Heart right ventricle (tissue), 16 donors: ENCODE measurements at regions not wholly inside any gene's neighbourhood (a gene's known extent, or its start where the extent isn't known, plus 50 kb on each side); places are given as distances from the start of the nearest gene placed in this dataset.

ENCODE experiments used
- ATAC-seq, 8 donors: fragments of 200-7000 bp; cut with Tn5 transposase; one replicate each; pipeline ENCODE4 v1.9.1; 2020; ENCODE audit warnings: mild to moderate bottlenecking in 8 of 8, moderate library complexity in 8 of 8, moderate number of reproducible peaks in 1 of 8
- DNase-seq, 2 donors: peaks; one replicate each; pipeline ENCODE4 v3.0.0-alpha.2; 2020
- H3K27ac ChIP-seq, 10 donors: fragments of 200-600 bp; sonication (generic) in 2 of 10; one replicate each; pipeline versions ENCODE4 v1.5.0 to v1.8.0; 2020 to 2022; ENCODE audit warnings: mild to moderate bottlenecking in 3 of 10
- H3K27me3 ChIP-seq, 7 donors: fragments of 200-600 bp; one replicate each; pipeline ENCODE4 v1.8.0; 2021 to 2022; ENCODE audit warnings: mild to moderate bottlenecking in 2 of 7
- H3K36me3 ChIP-seq, 9 donors: fragments of 200-600 bp; sonication (generic) in 1 of 9; one replicate each; pipeline versions ENCODE4 v1.5.0 to v1.8.0; 2020 to 2022; ENCODE audit warnings: mild to moderate bottlenecking in 2 of 9
- H3K4me1 ChIP-seq, 9 donors: fragments of 200-600 bp; sonication (generic) in 1 of 9; one replicate each; pipeline versions ENCODE4 v1.5.0 to v1.8.0; 2020 to 2022; ENCODE audit warnings: mild to moderate bottlenecking in 4 of 9
- H3K4me3 ChIP-seq, 10 donors: fragments of 200-600 bp; sonication (generic) in 2 of 10; one replicate each; pipeline versions ENCODE4 v1.5.0 to v1.8.0; 2020 to 2022; ENCODE audit warnings: mild to moderate bottlenecking in 7 of 10, moderate library complexity in 2 of 10
- H3K9me3 ChIP-seq, 11 donors: fragments of 200-600 bp in 10 of 11; sonication (generic) in 2 of 11; one replicate each; pipeline versions ENCODE4 v1.5.0 to v1.8.0; 2013 to 2022; ENCODE audit warnings: mild to moderate bottlenecking in 2 of 11, control low read depth in 1 of 11, moderate library complexity in 1 of 11
- CTCF ChIP-seq, 9 donors: fragments of 200-600 bp; sonication (generic) in 2 of 9; IDR thresholded peaks; one replicate each; pipeline versions ENCODE4 v1.5.0 to v1.8.0; 2021 to 2022; ENCODE audit warnings: antibody characterized with exemption in 9 of 9, mild to moderate bottlenecking in 5 of 9, moderate library complexity in 1 of 9
- WGBS, 2 donors: extraction: QIAGEN DNeasy Blood & Tissue Kit; methylation state at CpG; one replicate each; pipeline ENCODE4 v1.1.7; 2013; ENCODE audit warnings: inconsistent platforms in 1 of 2; 5-methylcytosine and 5-hydroxymethylcytosine counted together
- intact Hi-C, 10 donors: fragments of 100-400 bp; cut with DNase I; formaldehyde crosslinking; loops; one replicate each; pipeline versions ENCODE4 v1.11.1 to v1.14.2; 2022
- donor health status: Arrhythmogenic right ventricular cardiomyopathy.
- donor health status: ischemic (EF 13 %, LVEDD 7.1; RV severe dilation, severe dysfunction).
- donor health status: healthy with polysubstance abuse.
- donor health status: DM: no; HTN: yes; CAD: no.
- donor health status: DM: no; HTN: no; CAD: no.
- donor health status: ischemic (EF 25% LVEDD 6.9; RV normal size, moderate dysfunction).
- donor health status: ischemic (EF 25% LVEDD 5.7; RV mildly dilated, moderate dysfunction).
- donor health status: healthy.
- donor health status: DM: yes; HTN: yes; CAD: no.
- donor health status: Ischemic cardiomyopathy.
- donor health status: ischemic (EF 35%, LVEDD 5.7; RV mildly dilated, moderate dysfunction).
- donor health status: nonischemic (EF 11% LVEDD 7.7; RV severe dilation, severe dysfunction).
- donor health status: DM: yes; HTN: yes; CAD: no.
- donor health status: PGD.
- donor health status: ischemic (EF 29% LVEDD 5.4; RV normal size, mild dysfunction).
- donor health status: nonischemic (EF 23%, LVEDD 6.1; RV moderate dilation, normal function).

GRCh38 chr15:96544162-96544756 is 213.8 kb downstream of the NR2F2 start:
- Histone ChIP-seq H3K27me3 (peaks cover 0 to 3% (median 0%) of the 10 kb centered on the region in 7 donors), H3K4me3 (no peak overlapping the region), H3K9me3 (no peaks in the 10 kb centered on the region), H3K36me3 (no peaks in the 10 kb centered on the region), H3K27ac (no peak overlapping the region), H3K4me1 (no peaks in the 10 kb centered on the region)
- no peak for ATAC-seq
- intact Hi-C loops: loop anchor here in 3 of 10 donors (2.0 to 10.0 kb wide), 3 partner anchors 21 to 583 kb away; no protein-coding TSS in a partner anchor
- no peak for TF ChIP-seq CTCF (IDR thresholded peaks at IDR 0.05)
- no peak for DNase-seq
- WGBS, 2 donors: 79 to 80% methylated on average over 5 of the region's 5 CpGs

- WGBS, 2 donors: 95 to 100% methylated on average over 1 of the region's 1 CpG
Observed at GRCh38 chr15:96549136-96549535, 218.6 kb downstream of the NR2F2 start.

GRCh38 chr15:96551196-96551595 is 220.7 kb downstream of the NR2F2 start:
- intact Hi-C loops: loop anchor here in 1 of 10 donors (10.0 kb wide), 1 partner anchor 64 kb away; no protein-coding TSS in a partner anchor
- Histone ChIP-seq H3K9me3 (no peaks in the 10 kb centered on the region), H3K36me3 (no peaks in the 10 kb centered on the region), H3K27me3 (peaks cover 0 to 12% (median 0%) of the 10 kb centered on the region in 7 donors), H3K4me3 (no peak overlapping the region), H3K27ac (no peak overlapping the region), H3K4me1 (peaks cover 0 to 11% (median 0%) of the 10 kb centered on the region in 9 donors)
- ATAC-seq (no peak), DNase-seq (no peak)
- TF ChIP-seq CTCF (IDR thresholded peaks at IDR 0.05): no peak
- 79 to 81% methylated on average over 4 of the region's 4 CpGs for WGBS, 2 donors

More at GRCh38 chr15:96549136-96549535, 218.6 kb downstream of the NR2F2 start:
- Histone ChIP-seq H3K36me3 (no peaks in the 10 kb centered on the region), H3K4me3 (no peak overlapping the region), H3K9me3 (no peaks in the 10 kb centered on the region), H3K4me1 (peaks cover 0 to 11% (median 0%) of the 10 kb centered on the region in 9 donors), H3K27ac (no peak overlapping the region), H3K27me3 (peaks cover 0 to 12% (median 0%) of the 10 kb centered on the region in 7 donors)
- ATAC-seq (no peak), DNase-seq (no peak)
- TF ChIP-seq CTCF (IDR thresholded peaks at IDR 0.05): no peak
- intact Hi-C loops: loop anchor here in 1 of 10 donors (10.0 kb wide), 1 partner anchor 64 kb away; no protein-coding TSS in a partner anchor

- TF ChIP-seq CTCF (IDR thresholded peaks at IDR 0.05): no peak
- peaks cover 0 to 12% (median 0%) of the 10 kb centered on the region in 7 donors for H3K27me3 ChIP-seq
- no peaks in the 10 kb centered on the region for H3K9me3 ChIP-seq
- no peak for ATAC-seq
- no peaks in the 10 kb centered on the region for H3K36me3 ChIP-seq
- peaks cover 0 to 11% (median 0%) of the 10 kb centered on the region in 9 donors for H3K4me1 ChIP-seq
- intact Hi-C loops: loop anchor here in 1 of 10 donors (10.0 kb wide), 1 partner anchor 63 kb away; no protein-coding TSS in a partner anchor
- 84 to 85% methylated on average over 3 of the region's 3 CpGs for WGBS, 2 donors
- no peak overlapping the region for H3K4me3 ChIP-seq
- DNase-seq: no peak
- no peak overlapping the region for H3K27ac ChIP-seq
Observed at GRCh38 chr15:96551722-96552121, 221.2 kb downstream of the NR2F2 start.
